CD14-positive monocyte (primary cell): ENCODE measurements at regions not wholly inside any gene's neighbourhood (a gene's known extent, or its start where the extent isn't known, plus 50 kb on each side); places are given as distances from the start of the nearest gene placed in this dataset.

Experiments used
- DNase-seq, 3 donors: peaks; one replicate each; pipeline ENCODE4 v3.0.0-alpha.2; 2011 to 2022
- H2AFZ ChIP-seq: 2 replicates; pipeline ENCODE4 v1.6.0; 2012; ENCODE audit warnings: mild to moderate bottlenecking, low read depth, low read length, inconsistent platforms; ENCODE audit not compliant: insufficient read depth, poor library complexity, severe bottlenecking
- H3K27ac ChIP-seq, 2 donors: 1 replicate in 1 of 2; 2 replicates in 1 of 2; pipeline ENCODE4 v1.5.1; 2012 to 2013; ENCODE audit warnings: low read length in 2 of 2, control low read depth in 1 of 2, inconsistent platforms in 1 of 2, low read depth in 1 of 2, mild to moderate bottlenecking in 1 of 2
- H3K27me3 ChIP-seq, 2 donors: one replicate each; pipeline versions ENCODE4 v1.6.0 to v1.6.1; 2011 to 2013; ENCODE audit warnings: low read length in 2 of 2; ENCODE audit not compliant: control insufficient read depth in 2 of 2, insufficient read depth in 2 of 2
- H3K36me3 ChIP-seq, 2 donors: replicated peaks in 1 of 2; 1 replicate in 1 of 2; 2 replicates in 1 of 2; pipeline versions ENCODE4 v1.5.1 to v1.6.1; 2012 to 2013; ENCODE audit warnings: low read length in 2 of 2, control low read depth in 1 of 2, inconsistent platforms in 1 of 2, mild to moderate bottlenecking in 1 of 2; ENCODE audit not compliant: insufficient read depth in 2 of 2, control insufficient read depth in 1 of 2
- H3K4me1 ChIP-seq, 2 donors: 1 replicate in 1 of 2; 2 replicates in 1 of 2; pipeline versions ENCODE4 v1.5.1 to v1.6.1; 2012 to 2013; ENCODE audit warnings: low read length in 2 of 2, control low read depth in 1 of 2, inconsistent platforms in 1 of 2, mild to moderate bottlenecking in 1 of 2, moderate library complexity in 1 of 2; ENCODE audit not compliant: insufficient read depth in 2 of 2, control insufficient read depth in 1 of 2
- H3K4me2 ChIP-seq: replicated peaks from 2 replicates; pipeline ENCODE3; 2012; ENCODE audit warnings: low read length, moderate library complexity, mild to moderate bottlenecking; ENCODE audit not compliant: poor library complexity, severe bottlenecking; ENCODE audit errors: extremely low read depth
- H3K4me3 ChIP-seq, 3 experiments: fragments of 200-600 bp in 1 of 3; sonication (generic) in 1 of 3; replicated peaks in 1 of 3; 1 replicate in 2 of 3; 2 replicates in 1 of 3; pipeline ENCODE4 v1.5.1; 2011 to 2013; ENCODE audit warnings: low read length in 3 of 3, mild to moderate bottlenecking in 3 of 3, control low read depth in 2 of 3, low read depth in 2 of 3, inconsistent platforms in 1 of 3, moderate library complexity in 1 of 3
- H3K79me2 ChIP-seq: 2 replicates; pipeline ENCODE4 v1.6.0; 2012; ENCODE audit warnings: mild to moderate bottlenecking, control low read depth, inconsistent platforms, low read length, moderate library complexity; ENCODE audit not compliant: insufficient read depth
- H3K9ac ChIP-seq: 2 replicates; pipeline ENCODE4 v1.6.0; 2017; ENCODE audit warnings: low read length, mild to moderate bottlenecking; ENCODE audit not compliant: insufficient read depth, poor library complexity, severe bottlenecking
- H3K9me3 ChIP-seq, 2 donors: replicated peaks in 1 of 2; 1 replicate in 1 of 2; 2 replicates in 1 of 2; pipeline versions ENCODE4 v1.5.1 to v1.6.1; 2012 to 2013; ENCODE audit warnings: low read length in 2 of 2, control low read depth in 1 of 2; ENCODE audit not compliant: control insufficient read depth in 1 of 2, insufficient read depth in 1 of 2
- H4K20me1 ChIP-seq: 2 replicates; pipeline ENCODE4 v1.6.0; 2012; ENCODE audit warnings: mild to moderate bottlenecking, low read length, control low read depth, moderate library complexity; ENCODE audit not compliant: insufficient read depth
- H3K27ac Mint-ChIP-seq, 7 donors: one replicate each; pipeline ENCODE4 v1.8.0; 2020; ENCODE audit warnings: mild to moderate bottlenecking in 7 of 7, mixed read lengths in 7 of 7, moderate library complexity in 6 of 7, inconsistent platforms in 2 of 7
- H3K27me3 Mint-ChIP-seq, 3 donors: one replicate each; pipeline ENCODE4 v1.8.0; 2021 to 2022; ENCODE audit warnings: low read depth in 3 of 3, mild to moderate bottlenecking in 3 of 3, mixed read lengths in 3 of 3, moderate library complexity in 3 of 3, inconsistent platforms in 1 of 3
- H3K36me3 Mint-ChIP-seq, 2 donors: one replicate each; pipeline ENCODE4 v1.8.0; 2020; ENCODE audit warnings: mixed read lengths in 2 of 2, inconsistent platforms in 1 of 2, mild to moderate bottlenecking in 1 of 2
- H3K4me1 Mint-ChIP-seq: one replicate; pipeline ENCODE4 v1.8.0; 2020; ENCODE audit warnings: mild to moderate bottlenecking, mixed read lengths
- H3K4me3 Mint-ChIP-seq, 2 donors: one replicate each; pipeline ENCODE4 v1.8.0; 2020; ENCODE audit warnings: mild to moderate bottlenecking in 2 of 2, mixed read lengths in 2 of 2, moderate library complexity in 1 of 2
- H3K9me3 Mint-ChIP-seq, 7 donors: one replicate each; pipeline ENCODE4 v1.8.0; 2020 to 2022; ENCODE audit warnings: mixed read lengths in 7 of 7, mild to moderate bottlenecking in 6 of 7, moderate library complexity in 6 of 7, inconsistent platforms in 2 of 7
- WGBS: methylation state at CpG from one replicate; pipeline ENCODE4 v1.1.5; 2013; ENCODE audit warnings: missing lambda C conversion rate; ENCODE audit not compliant: insufficient coverage; 5-methylcytosine and 5-hydroxymethylcytosine counted together
- intact Hi-C, 2 donors: fragments of 100-400 bp; cut with micrococcal nuclease; formaldehyde crosslinking; loops; one replicate each; pipeline versions ENCODE4 v1.15.0 to v1.15.1; 2023
- TF ChIP-seq, protein P1 (sequence below): fragments of 200-600 bp; IDR thresholded peaks from one replicate; pipeline ENCODE4 v1.8.0; 2022; ENCODE audit warnings: antibody characterized with exemption, mild to moderate bottlenecking

DNA sequence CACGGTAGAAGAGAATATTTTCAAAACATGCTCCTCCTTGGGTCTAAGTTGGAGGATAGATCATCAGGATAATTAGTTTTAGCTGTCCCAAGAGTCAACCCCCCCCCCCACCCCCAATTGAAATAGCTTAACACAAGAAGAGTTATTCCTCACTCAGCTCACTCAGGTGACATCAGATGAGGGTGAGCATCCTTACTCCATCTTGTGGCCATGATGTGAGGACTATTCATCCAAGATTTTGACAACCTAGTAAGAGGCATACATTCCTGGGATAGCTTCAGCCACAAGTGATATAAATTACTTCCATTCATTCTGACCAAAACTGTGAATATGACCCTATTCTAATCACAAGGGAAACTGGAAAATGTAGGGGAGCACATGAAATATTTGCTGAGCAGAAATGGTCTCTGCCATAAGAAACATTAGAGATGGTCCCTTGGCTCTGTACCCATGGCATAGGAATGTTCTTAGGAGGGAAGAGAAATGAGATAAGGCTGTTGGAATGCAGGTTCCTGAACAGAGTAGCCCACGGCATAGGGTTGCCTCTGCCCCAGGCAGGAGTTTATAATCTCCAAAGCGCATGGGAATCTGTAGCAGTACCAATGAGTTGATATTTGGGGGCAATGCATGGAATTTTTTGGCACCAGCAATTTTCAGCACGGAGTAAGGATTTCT lies 257.2 kb downstream of the CYRIA start:
- intact Hi-C loops: no loop called here
- H3K9me3 ChIP-seq: no peaks in the 10 kb centered on the region
- DNase-seq: no peak
- H2AFZ ChIP-seq: no peak overlapping the region
- H3K4me1 ChIP-seq: no peaks in the 10 kb centered on the region
- H3K9ac ChIP-seq: no peak overlapping the region
- TF ChIP-seq, protein P1, sequence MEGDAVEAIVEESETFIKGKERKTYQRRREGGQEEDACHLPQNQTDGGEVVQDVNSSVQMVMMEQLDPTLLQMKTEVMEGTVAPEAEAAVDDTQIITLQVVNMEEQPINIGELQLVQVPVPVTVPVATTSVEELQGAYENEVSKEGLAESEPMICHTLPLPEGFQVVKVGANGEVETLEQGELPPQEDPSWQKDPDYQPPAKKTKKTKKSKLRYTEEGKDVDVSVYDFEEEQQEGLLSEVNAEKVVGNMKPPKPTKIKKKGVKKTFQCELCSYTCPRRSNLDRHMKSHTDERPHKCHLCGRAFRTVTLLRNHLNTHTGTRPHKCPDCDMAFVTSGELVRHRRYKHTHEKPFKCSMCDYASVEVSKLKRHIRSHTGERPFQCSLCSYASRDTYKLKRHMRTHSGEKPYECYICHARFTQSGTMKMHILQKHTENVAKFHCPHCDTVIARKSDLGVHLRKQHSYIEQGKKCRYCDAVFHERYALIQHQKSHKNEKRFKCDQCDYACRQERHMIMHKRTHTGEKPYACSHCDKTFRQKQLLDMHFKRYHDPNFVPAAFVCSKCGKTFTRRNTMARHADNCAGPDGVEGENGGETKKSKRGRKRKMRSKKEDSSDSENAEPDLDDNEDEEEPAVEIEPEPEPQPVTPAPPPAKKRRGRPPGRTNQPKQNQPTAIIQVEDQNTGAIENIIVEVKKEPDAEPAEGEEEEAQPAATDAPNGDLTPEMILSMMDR: no peak
- peaks cover 0 to 5% (median 0%) of the 10 kb centered on the region in 7 donors for H3K9me3 Mint-ChIP-seq
- H3K4me3 ChIP-seq: no peak overlapping the region
- no peaks in the 10 kb centered on the region for H3K36me3 Mint-ChIP-seq
- no peak overlapping the region for H3K27ac ChIP-seq
- H3K27me3 ChIP-seq: no peaks in the 10 kb centered on the region
- no peaks in the 10 kb centered on the region for H3K4me1 Mint-ChIP-seq
- peaks cover 0 to 2% (median 0%) of the 10 kb centered on the region in 3 donors for H3K27me3 Mint-ChIP-seq
- 97% methylated on average over 3 of the region's 4 CpGs for WGBS
- no peaks in the 10 kb centered on the region for H3K36me3 ChIP-seq
- H4K20me1 ChIP-seq: no peaks in the 10 kb centered on the region
- H3K4me3 Mint-ChIP-seq: no peak overlapping the region
- no peak overlapping the region for H3K27ac Mint-ChIP-seq
- no peak overlapping the region for H3K4me2 ChIP-seq
- no peaks in the 10 kb centered on the region for H3K79me2 ChIP-seq

DNA sequence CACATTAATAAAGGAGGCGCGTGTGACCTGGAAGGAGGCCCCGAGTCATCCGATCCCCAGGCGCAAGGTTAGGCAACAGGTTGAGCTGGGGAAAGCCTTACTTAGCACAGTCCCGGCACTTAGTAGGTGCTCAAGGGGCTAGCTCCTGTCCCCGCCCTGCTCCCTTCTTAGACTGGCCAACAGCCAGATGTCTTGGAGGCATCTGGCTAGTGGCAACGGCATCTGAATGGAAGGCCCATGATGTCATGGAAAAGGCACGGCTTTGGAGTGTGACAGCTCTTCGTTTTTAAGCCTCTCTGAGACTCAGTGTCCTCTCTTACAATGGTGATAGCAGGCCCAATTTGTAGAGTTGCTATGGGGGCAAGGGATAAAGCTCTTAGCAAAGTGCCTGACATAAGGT lies 258.3 kb downstream of the CYRIA start:
- no peaks in the 10 kb centered on the region for H3K36me3 ChIP-seq
- Mint-ChIP-seq H3K9me3 (peaks cover 0 to 5% (median 0%) of the 10 kb centered on the region in 7 donors), H3K36me3 (no peaks in the 10 kb centered on the region), H3K4me3 (no peak overlapping the region), H3K27ac (no peak overlapping the region), H3K4me1 (no peaks in the 10 kb centered on the region), H3K27me3 (peaks cover 0 to 1% (median 0%) of the 10 kb centered on the region in 3 donors)
- no peaks in the 10 kb centered on the region for H3K9me3 ChIP-seq
- intact Hi-C loops: no loop called here
- no peaks in the 10 kb centered on the region for H3K27me3 ChIP-seq
- H3K79me2 ChIP-seq: no peaks in the 10 kb centered on the region
- TF ChIP-seq, protein P1: no peak
- WGBS: 89% methylated on average over 7 of the region's 10 CpGs
- no peak overlapping the region for H2AFZ ChIP-seq
- H3K4me3 ChIP-seq: no peak overlapping the region
- no peaks in the 10 kb centered on the region for H4K20me1 ChIP-seq
- no peaks in the 10 kb centered on the region for H3K4me1 ChIP-seq
- H3K4me2 ChIP-seq: no peak overlapping the region
- no peak overlapping the region for H3K9ac ChIP-seq
- no peak overlapping the region for H3K27ac ChIP-seq
- no peak for DNase-seq
